GM23248 (cell line): ENCODE measurements at regions not wholly inside any gene's neighbourhood (a gene's known extent, or its start where the extent isn't known, plus 50 kb on each side); places are given as distances from the start of the nearest gene placed in this dataset.

Experiments
- EZH2 ChIP-seq: fragments of 200-600 bp; sonication (generic); IDR thresholded peaks from 2 replicates; pipeline ENCODE4 v1.6.1; 2018; ENCODE audit warnings: antibody characterized with exemption, mild to moderate bottlenecking; ENCODE audit not compliant: insufficient read depth, poor library complexity, severe bottlenecking
- EZH2phosphoT487 ChIP-seq: fragments of 200-600 bp; sonication (generic); IDR thresholded peaks from 2 replicates; pipeline ENCODE4 v1.6.1; 2018; ENCODE audit warnings: antibody characterized with exemption, moderate library complexity, mild to moderate bottlenecking, low read depth; ENCODE audit not compliant: insufficient read depth

- no peak for TF ChIP-seq EZH2
- TF ChIP-seq EZH2phosphoT487, result no peak
Measured at GRCh38 chrX:69032601-69033000, 132.7 kb downstream of the PJA1 start.
